Osteocyte (in vitro differentiated cells): ENCODE measurements at regions not wholly inside any gene's neighbourhood (a gene's known extent, or its start where the extent isn't known, plus 50 kb on each side); places are given as distances from the start of the nearest gene placed in this dataset.

Experiments used
- DNase-seq: peaks from one replicate; pipeline ENCODE4 v3.0.0; 2021; ENCODE audit warnings: mixed read lengths; ENCODE audit not compliant: unreplicated experiment; ENCODE audit errors: extremely low spot score
- H3K27ac Mint-ChIP-seq: one replicate; pipeline ENCODE4 v1.8.0; 2021; ENCODE audit warnings: mild to moderate bottlenecking, mixed read lengths; ENCODE audit not compliant: unreplicated experiment
- H3K27me3 Mint-ChIP-seq: one replicate; pipeline ENCODE4 v1.8.0; 2021; ENCODE audit warnings: mixed read lengths; ENCODE audit not compliant: unreplicated experiment
- H3K36me3 Mint-ChIP-seq: one replicate; pipeline ENCODE4 v1.8.0; 2021; ENCODE audit warnings: mixed read lengths; ENCODE audit not compliant: unreplicated experiment
- H3K4me1 Mint-ChIP-seq: one replicate; pipeline ENCODE4 v1.8.0; 2021; ENCODE audit warnings: mixed read lengths; ENCODE audit not compliant: unreplicated experiment
- H3K4me3 Mint-ChIP-seq: one replicate; pipeline ENCODE4 v1.8.0; 2021; ENCODE audit warnings: mild to moderate bottlenecking, moderate library complexity, mixed read lengths; ENCODE audit not compliant: unreplicated experiment
- H3K9me3 Mint-ChIP-seq: one replicate; pipeline ENCODE4 v1.8.0; 2021; ENCODE audit warnings: mixed read lengths; ENCODE audit not compliant: unreplicated experiment
- CTCF ChIP-seq: fragments of 200-600 bp; sonication (generic); IDR thresholded peaks from 2 replicates; pipeline ENCODE4 v1.5.0; 2021; ENCODE audit warnings: antibody characterized with exemption, mild to moderate bottlenecking, moderate library complexity

GRCh38 chr12:17695495-17695894 is 394.5 kb downstream of the RERGL start:
- TF ChIP-seq CTCF = no peak
- H3K4me1 Mint-ChIP-seq = no peaks in the 10 kb centered on the region
- H3K27me3 Mint-ChIP-seq = no peaks in the 10 kb centered on the region
- H3K36me3 Mint-ChIP-seq = no peaks in the 10 kb centered on the region
- H3K9me3 Mint-ChIP-seq = no peaks in the 10 kb centered on the region
- no peak overlapping the region for H3K27ac Mint-ChIP-seq
- no peak overlapping the region for H3K4me3 Mint-ChIP-seq
- DNase-seq = no peak

GRCh38 chr12:17691369-17691768 is 398.6 kb downstream of the RERGL start:
- no peak for DNase-seq
- H3K9me3 Mint-ChIP-seq = no peaks in the 10 kb centered on the region
- no peak overlapping the region for H3K4me3 Mint-ChIP-seq
- no peak for TF ChIP-seq CTCF
- no peaks in the 10 kb centered on the region for H3K27me3 Mint-ChIP-seq
- H3K36me3 Mint-ChIP-seq = no peaks in the 10 kb centered on the region
- H3K27ac Mint-ChIP-seq = no peak overlapping the region
- no peaks in the 10 kb centered on the region for H3K4me1 Mint-ChIP-seq

GRCh38 chr12:17680220-17680619 is 409.8 kb downstream of the RERGL start:
- H3K36me3 Mint-ChIP-seq = no peaks in the 10 kb centered on the region
- no peak overlapping the region for H3K27ac Mint-ChIP-seq
- no peaks in the 10 kb centered on the region for H3K9me3 Mint-ChIP-seq
- DNase-seq = no peak
- no peaks in the 10 kb centered on the region for H3K27me3 Mint-ChIP-seq
- H3K4me3 Mint-ChIP-seq = no peak overlapping the region
- H3K4me1 Mint-ChIP-seq = no peaks in the 10 kb centered on the region
- TF ChIP-seq CTCF = no peak

- Mint-ChIP-seq H3K36me3 (no peaks in the 10 kb centered on the region), H3K4me3 (no peak overlapping the region), H3K27me3 (no peaks in the 10 kb centered on the region), H3K4me1 (no peaks in the 10 kb centered on the region), H3K27ac (no peak overlapping the region), H3K9me3 (no peaks in the 10 kb centered on the region)
- TF ChIP-seq CTCF = no peak
- no peak for DNase-seq
These were observed 423.2 kb downstream of the RERGL start for GRCh38 chr12:17666641-17667324.

GRCh38 chr12:17665839-17666238 is 424.2 kb downstream of the RERGL start:
- Mint-ChIP-seq H3K4me3 (no peak overlapping the region), H3K36me3 (no peaks in the 10 kb centered on the region), H3K4me1 (no peaks in the 10 kb centered on the region), H3K9me3 (no peaks in the 10 kb centered on the region), H3K27me3 (no peaks in the 10 kb centered on the region), H3K27ac (no peak overlapping the region)
- no peak for DNase-seq
- TF ChIP-seq CTCF = no peak
